Lower leg skin (tissue), 3 donors: ENCODE measurements at regions not wholly inside any gene's neighbourhood (a gene's known extent, or its start where the extent isn't known, plus 50 kb on each side); places are given as distances from the start of the nearest gene placed in this dataset.

Experiments used
- CTCF ChIP-seq, 3 donors: fragments of 450-650 bp; IDR thresholded peaks; one replicate each; pipeline ENCODE4 v1.5.1; 2016; ENCODE audit warnings: antibody characterized with exemption in 3 of 3, mild to moderate bottlenecking in 3 of 3, moderate library complexity in 2 of 3
- POLR2A ChIP-seq, 2 donors: fragments of 450-650 bp; IDR thresholded peaks; one replicate each; pipeline ENCODE4 v1.6.1; 2016 to 2017; ENCODE audit warnings: antibody characterized with exemption in 2 of 2, mild to moderate bottlenecking in 1 of 2, moderate library complexity in 1 of 2

- TF ChIP-seq POLR2A (IDR thresholded peaks at IDR 0.05) (no peak), CTCF (IDR thresholded peaks at IDR 0.05) (no peak)
Observed at GRCh38 chr3:148211725-148212124, 486.0 kb upstream of the AGTR1 start.
